ENCODE measurements at regions not wholly inside any gene's neighbourhood (a gene's known extent, or its start where the extent isn't known, plus 50 kb on each side); places are given as distances from the start of the nearest gene placed in this dataset.

GRCh38 chr2:41484858-41485234 is 563.0 kb upstream of the PKDCC start:
- no peak for DNase-seq (ENCODE audit: low read depth)

DNA sequence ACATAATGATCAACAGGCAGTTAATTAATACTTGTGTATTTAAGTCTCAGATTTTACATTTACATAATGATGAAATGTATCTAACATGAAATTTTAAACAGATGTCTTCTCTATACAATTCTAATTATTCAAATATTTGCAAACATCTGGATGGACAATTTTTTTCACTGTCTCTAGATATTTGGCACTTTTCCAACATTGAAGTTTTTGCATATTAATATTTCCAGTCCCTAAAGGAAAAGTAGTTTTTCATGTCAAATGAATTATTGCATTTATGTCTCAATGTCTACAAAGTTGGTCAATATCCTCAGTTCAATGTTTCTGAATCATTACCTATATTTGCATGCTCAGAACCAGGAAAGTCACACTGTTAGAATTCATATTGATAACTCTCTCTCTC is 560.9 kb upstream of the PKDCC start:
- DNase-seq (ENCODE audit: low read depth) = no peak

- no peak for DNase-seq (ENCODE audit: low read depth)
Observed at GRCh38 chr2:41488888-41489287, 558.9 kb upstream of the PKDCC start.

DNA sequence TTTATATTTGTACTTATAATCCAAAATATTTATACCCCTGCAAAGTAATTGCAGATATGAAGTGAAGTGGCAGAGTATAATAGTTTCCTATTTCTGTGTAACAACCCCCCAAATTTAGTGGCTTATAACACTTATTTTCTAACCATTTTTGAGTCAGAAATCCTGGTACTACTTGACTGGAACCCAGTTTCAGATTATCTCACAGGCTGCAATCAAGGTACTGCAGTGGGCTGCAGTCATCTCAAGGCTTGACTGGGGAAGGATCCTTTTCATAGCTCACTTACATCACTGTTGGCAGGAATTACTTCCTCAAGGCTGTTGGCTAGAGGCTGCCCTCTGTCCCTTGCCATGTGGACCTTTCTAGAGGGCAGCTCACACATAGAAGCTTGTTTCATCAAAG is 558.2 kb upstream of the PKDCC start:
- no peak for DNase-seq (ENCODE audit: low read depth)

GRCh38 chr2:41495050-41495449 is 552.8 kb upstream of the PKDCC start:
- DNase-seq (ENCODE audit: low read depth) = peak; percentile 3

DNA sequence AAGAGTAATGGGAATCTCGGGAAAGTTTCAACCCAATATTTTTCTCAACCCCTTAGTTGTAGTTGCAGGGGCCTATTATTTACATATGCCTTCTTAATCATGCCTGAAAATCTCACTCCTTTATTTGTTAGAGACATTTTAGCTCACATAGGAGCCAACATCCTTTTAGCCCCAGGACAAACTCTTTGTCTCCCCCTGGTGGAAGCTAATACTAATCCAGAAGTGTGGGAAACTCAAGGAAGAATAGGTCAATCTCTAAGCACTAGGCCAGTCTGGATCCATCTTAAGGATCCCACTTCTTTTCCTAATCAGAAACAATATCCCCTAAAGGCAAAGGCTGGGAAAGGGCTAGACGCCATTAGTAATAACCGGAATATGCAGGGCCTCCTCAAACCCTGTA is 550.9 kb upstream of the PKDCC start:
- DNase-seq (ENCODE audit: low read depth) = no peak

DNA sequence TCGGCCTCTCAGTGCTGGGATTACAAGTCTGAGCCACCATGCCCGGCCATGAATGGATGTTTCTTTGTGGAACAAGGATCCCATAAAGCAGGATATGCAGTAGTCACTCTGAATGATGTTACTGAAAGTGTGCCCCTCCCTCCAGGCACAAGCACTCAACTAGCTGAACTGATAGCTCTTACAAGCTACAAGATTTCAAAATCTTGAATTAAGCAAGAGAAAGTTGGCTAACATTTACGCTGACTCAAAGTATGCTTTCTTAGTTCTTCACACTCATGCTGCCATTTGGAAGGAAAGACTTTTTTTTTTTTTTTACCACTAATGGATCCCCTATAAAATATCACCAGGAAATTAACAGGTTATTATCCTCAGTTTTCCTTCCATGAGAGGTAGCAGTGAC is 549.0 kb upstream of the PKDCC start:
- DNase-seq (ENCODE audit: low read depth) = peak; percentile 5

DNA sequence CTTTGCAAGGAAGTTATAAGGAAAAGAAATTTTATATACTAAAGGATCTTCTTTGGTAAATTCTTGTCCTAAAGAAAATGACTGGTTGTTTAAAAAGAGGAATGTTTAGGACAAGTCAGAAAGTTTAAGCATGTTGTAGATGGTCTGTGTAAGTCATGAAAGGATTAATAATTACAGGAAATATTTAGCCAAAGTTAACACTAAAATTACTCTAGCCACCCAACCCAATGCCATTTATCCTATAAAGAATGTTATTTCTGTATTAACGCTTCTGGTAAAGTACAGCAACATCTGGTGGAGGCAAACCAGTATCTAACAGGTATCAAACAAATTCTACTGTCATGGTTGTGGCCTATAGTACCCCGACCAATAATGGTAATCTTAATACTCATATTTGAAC is 546.9 kb upstream of the PKDCC start:
- DNase-seq (ENCODE audit: low read depth) = no peak

GRCh38 chr2:41502752-41503151 is 545.1 kb upstream of the PKDCC start:
- no peak for DNase-seq (ENCODE audit: low read depth)

- DNase-seq (ENCODE audit: low read depth) = no peak
Observed at GRCh38 chr2:41504532-41504931, 543.3 kb upstream of the PKDCC start.

DNA sequence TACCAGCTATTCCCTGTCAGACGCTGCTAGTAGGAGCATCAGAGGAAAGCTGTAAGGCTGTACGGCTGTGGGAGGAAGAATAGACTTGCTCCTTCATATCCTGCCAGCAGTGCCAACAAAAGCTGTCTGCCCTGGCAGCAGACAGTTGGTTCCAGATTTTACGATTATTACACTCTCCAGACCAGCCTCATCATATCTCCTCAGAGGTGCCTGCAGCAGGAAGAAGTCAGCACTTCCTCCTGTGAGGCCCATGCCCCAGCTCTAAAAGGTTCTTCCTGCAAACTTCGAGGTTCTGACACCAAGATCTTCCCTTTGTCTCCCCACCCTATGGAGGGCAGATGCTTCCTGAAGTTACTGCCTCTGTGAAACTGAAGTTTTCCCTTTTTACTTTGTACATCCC is 537.7 kb upstream of the PKDCC start:
- DNase-seq (ENCODE audit: low read depth) = no peak

- DNase-seq (ENCODE audit: low read depth) = no peak
Observed at GRCh38 chr2:41521211-41521610, 526.6 kb upstream of the PKDCC start.

DNA sequence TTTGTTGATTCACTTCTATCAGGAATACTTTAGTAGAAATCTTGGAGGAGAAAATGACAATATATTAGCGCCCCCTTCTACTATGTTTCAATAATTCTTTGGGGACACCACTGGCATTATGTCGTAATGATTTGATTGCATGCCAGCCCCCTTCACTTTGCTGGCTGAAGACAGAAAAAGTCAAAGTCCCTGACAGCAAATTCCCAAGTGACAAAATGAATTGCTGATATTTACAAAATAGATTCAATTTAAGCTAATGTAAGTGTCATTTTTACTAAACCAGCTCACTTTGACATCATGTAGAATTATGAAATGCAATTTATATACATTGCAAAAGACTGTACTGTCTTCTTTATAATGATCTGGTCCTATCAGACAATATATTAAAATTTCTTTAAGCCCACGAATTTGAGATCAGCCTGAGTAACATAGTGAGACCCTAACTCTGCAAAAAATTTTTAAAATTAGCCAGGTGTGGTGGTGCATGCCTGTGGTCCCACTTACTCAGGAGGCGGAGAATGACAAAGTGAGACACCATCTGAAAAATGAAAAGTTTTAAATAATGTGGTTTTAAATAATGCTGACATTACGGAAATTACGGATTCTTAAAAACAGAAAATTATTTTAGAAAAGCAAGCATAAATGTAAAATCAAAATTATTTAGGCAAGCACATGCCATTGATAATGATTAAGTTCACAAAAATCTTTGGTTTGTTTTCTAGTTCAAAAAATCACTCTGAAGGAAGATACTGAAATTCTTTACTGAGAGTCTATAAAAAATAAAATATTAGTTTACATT is 520.1 kb upstream of the PKDCC start:
- DNase-seq (ENCODE audit: low read depth) = no peak

DNA sequence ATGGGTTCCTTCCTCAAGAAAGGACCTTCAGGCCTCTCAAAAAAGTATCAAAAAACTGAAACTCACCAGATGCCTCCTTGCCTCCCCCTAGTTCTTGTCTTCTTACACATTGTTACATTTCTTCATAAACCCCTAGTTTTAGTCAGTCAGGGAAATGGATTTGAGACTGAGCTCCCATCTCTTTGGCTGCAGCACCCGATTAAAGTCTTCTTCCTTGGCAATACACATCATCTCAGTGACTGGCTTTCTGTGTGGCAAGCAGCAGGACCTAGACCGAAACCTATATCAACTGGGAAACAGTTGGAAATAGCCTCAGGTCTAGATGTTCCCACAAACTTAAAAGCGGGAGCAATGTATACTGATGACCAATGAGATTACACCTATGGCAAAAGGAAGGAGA is 512.2 kb upstream of the PKDCC start:
- no peak for DNase-seq (ENCODE audit: low read depth)

DNA sequence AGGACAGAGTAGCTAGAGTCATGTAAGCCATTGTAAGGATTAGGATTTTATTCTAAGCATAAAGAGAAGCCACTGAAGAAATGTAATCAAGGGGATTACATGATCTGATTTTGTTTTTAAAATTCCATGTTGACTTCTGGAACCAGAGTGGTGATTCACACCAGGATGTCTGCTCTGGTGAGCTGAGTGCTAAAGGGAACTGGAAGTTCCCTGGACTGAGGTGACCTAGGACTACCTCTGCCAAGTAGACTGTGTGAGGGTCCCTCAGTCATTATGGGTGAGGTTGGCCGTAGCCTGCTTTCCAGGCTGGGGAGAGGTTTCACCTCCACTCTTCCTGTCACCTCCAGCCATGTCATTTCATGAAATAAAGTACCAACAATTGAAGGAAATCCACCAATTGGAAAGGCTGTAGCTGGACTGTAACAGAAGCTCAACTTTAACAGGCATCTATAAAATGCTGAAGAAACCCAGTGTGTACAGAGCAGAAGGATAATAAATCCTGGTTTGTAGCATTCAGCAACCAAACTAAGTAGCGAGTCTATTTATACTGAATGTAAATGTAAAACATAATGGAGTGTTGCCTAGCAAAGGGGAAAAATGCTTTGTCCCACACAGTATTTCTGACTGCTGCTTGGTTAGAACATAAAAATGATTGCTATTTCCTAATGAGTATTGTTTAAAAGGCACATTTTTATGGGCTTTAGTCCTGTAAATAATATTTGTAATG is 507.4 kb upstream of the PKDCC start:
- no peak for DNase-seq (ENCODE audit: low read depth)

- no peak for DNase-seq (ENCODE audit: low read depth)
Observed at GRCh38 chr2:41543726-41544125, 504.1 kb upstream of the PKDCC start.

- no peak for DNase-seq (ENCODE audit: low read depth)
Observed at GRCh38 chr2:41544709-41545108, 503.1 kb upstream of the PKDCC start.

GRCh38 chr2:41546031-41546430 is 501.8 kb upstream of the PKDCC start:
- no peak for DNase-seq (ENCODE audit: low read depth)

DNA sequence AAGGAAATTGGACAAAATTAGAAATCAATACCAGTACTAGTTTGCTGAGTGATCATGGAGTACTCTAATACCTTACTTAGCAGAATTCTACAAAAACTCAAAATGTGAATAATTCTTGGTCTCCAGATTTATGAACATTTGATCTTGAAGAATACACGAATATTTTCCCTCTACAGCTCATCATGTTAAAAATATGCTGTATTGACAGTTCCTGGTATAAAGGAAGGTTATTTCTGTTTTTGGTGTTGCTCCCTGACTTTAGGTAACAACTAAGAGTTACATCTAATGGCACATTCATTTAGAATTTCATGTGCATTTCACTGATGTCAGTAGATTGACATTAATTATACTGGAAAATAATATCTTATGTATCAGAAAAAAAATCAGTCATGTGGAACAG is 479.2 kb upstream of the PKDCC start:
- DNase-seq (ENCODE audit: low read depth) = no peak

- no peak for DNase-seq (ENCODE audit: low read depth)
Observed at GRCh38 chr2:41572154-41572553, 475.7 kb upstream of the PKDCC start.

- peak; percentile 5 for DNase-seq (ENCODE audit: low read depth)
Observed at GRCh38 chr2:41576423-41576822, 471.4 kb upstream of the PKDCC start.

GRCh38 chr2:41579806-41580205 is 468.0 kb upstream of the PKDCC start:
- DNase-seq (ENCODE audit: low read depth) = no peak

- DNase-seq (ENCODE audit: low read depth) = no peak
Observed at GRCh38 chr2:41580806-41581205, 467.0 kb upstream of the PKDCC start.

DNA sequence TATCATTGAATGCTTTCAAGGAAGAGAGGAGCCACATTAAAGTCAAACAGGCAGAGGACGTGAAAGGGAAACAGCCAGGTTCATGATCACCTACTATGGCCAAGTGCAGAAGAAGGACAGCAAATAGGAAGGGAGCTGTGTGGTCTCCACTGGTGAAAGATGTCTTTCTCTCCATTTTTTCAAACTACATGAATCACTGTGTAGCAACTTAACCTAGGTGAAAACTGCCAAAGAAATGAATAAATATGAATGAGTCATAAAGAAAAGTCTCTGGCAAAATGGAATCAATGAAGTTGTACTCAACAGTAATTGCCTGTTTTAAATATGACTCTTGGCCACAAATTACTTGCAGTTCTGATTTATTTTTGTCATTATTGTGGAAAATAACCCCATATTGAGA is 452.6 kb upstream of the PKDCC start:
- DNase-seq (ENCODE audit: low read depth) = no peak

Data from amniotic epithelial cell (primary cell).